Immature natural killer cell (primary cell): ENCODE measurements at regions not wholly inside any gene's neighbourhood (a gene's known extent, or its start where the extent isn't known, plus 50 kb on each side); places are given as distances from the start of the nearest gene placed in this dataset.
"Not testable (repeated sequence)": the region's sequence is repeated elsewhere in the genome, so short reads cannot be mapped to it uniquely, and the experiment has no call there.

Experiments used
- DNase-seq, 3 donors: peaks; one replicate each; pipeline ENCODE4 v3.0.0; 2022; ENCODE audit warnings: mixed read lengths in 1 of 3
- H3K27ac Mint-ChIP-seq, 6 donors: one replicate each; pipeline ENCODE4 v1.8.0; 2020; ENCODE audit warnings: mixed read lengths in 6 of 6, mild to moderate bottlenecking in 5 of 6, inconsistent platforms in 4 of 6, moderate library complexity in 3 of 6
- H3K27me3 Mint-ChIP-seq, 3 donors: one replicate each; pipeline ENCODE4 v1.8.0; 2020 to 2021; ENCODE audit warnings: low read depth in 3 of 3, mild to moderate bottlenecking in 3 of 3, mixed read lengths in 3 of 3, moderate library complexity in 3 of 3, inconsistent platforms in 1 of 3
- H3K36me3 Mint-ChIP-seq, 3 donors: one replicate each; pipeline ENCODE4 v1.8.0; 2020; ENCODE audit warnings: mixed read lengths in 3 of 3, inconsistent platforms in 2 of 3, mild to moderate bottlenecking in 2 of 3
- H3K4me1 Mint-ChIP-seq, 2 donors: one replicate each; pipeline ENCODE4 v1.8.0; 2020; ENCODE audit warnings: inconsistent platforms in 2 of 2, mild to moderate bottlenecking in 2 of 2, mixed read lengths in 2 of 2, moderate library complexity in 1 of 2
- H3K4me3 Mint-ChIP-seq, 5 donors: one replicate each; pipeline ENCODE4 v1.8.0; 2020; ENCODE audit warnings: mild to moderate bottlenecking in 5 of 5, mixed read lengths in 5 of 5, inconsistent platforms in 3 of 5, moderate library complexity in 3 of 5
- H3K9me3 Mint-ChIP-seq, 6 donors: one replicate each; pipeline ENCODE4 v1.8.0; 2020; ENCODE audit warnings: mild to moderate bottlenecking in 6 of 6, mixed read lengths in 6 of 6, inconsistent platforms in 4 of 6, moderate library complexity in 3 of 6

DNA sequence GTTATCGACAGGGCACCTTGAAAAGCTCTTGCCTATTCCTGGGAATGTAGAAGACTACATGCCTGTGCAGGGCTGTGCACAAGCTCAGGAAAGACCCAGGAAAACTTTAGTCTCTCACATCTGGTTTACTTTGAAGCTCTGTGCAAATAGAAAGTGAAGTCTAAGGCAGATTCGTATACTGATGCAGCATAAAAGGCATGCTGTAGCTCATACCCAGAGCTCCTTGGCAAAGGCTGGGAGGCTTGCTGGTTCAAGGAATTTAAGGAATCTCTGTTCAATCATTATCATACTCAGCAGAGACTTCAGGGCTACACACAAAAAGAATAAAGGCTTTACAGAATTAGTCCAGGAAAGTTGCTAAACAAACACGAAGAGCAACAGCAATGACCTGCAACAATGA is 192.0 kb downstream of the OTUD1 start:
- no peaks in the 10 kb centered on the region for H3K4me1 Mint-ChIP-seq
- DNase-seq, result no peak
- no peak overlapping the region for H3K27ac Mint-ChIP-seq
- H3K4me3 Mint-ChIP-seq, result no peak overlapping the region
- no peaks in the 10 kb centered on the region for H3K27me3 Mint-ChIP-seq
- no peaks in the 10 kb centered on the region for H3K36me3 Mint-ChIP-seq
- H3K9me3 Mint-ChIP-seq, result peaks cover 0 to 9% (median 5%) of the 10 kb centered on the region in 6 donors

DNA sequence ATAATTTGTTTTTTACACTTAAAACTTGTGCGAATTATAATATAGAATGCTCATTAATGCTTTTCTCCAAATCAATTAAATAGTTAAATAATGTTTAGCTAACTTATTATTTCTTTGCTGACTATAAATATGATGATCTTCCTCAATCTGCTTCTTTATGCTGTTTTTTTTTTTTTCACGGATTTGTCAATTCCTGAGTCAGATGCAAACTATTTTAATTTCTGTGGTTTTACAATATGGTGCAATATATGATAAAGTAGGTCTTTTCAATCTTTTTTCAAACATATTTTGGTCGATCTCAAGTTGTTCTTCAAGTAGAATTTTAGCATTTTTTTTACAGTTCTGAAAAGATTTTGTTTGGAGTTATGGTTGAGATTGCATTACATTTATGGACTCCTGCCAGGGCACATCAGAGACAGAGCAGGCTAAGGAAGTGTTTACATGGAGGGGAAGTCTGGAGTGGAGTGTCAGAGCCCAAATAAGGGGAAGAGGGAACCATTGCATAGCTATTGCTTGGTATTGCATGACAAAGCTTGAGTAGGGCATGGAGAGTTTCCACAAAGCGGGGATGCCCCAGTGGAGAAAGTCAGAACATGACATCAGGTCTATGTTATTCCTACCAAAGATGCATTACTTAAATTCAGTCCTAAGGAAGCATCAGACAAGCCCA is 204.4 kb downstream of the OTUD1 start:
- Mint-ChIP-seq H3K9me3 (peaks cover 0 to 6% (median 2%) of the 10 kb centered on the region in 6 donors), H3K36me3 (no peaks in the 10 kb centered on the region), H3K4me1 (no peaks in the 10 kb centered on the region), H3K4me3 (no peak overlapping the region), H3K27ac (no peak overlapping the region), H3K27me3 (no peaks in the 10 kb centered on the region)
- DNase-seq, result no peak

DNA sequence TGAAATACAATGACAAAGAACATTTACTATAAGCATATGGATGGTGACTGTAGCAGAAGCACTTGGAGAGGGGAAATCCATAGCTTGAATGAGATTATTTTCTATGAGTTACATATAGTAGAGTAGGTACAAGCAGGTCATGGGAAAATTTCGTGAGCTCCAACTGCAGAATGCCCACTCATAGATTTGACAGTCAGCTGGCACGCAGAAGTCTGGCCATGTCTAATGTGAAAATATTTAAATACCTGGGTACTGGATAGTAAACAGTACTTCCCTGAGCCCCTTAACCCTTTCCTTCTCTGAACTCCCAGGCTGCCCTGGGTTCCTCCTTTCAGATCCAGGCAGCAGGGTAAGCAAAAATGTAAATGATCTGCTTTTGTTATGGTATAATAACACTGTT is 209.7 kb downstream of the OTUD1 start:
- Mint-ChIP-seq H3K9me3 (peaks cover 0 to 3% (median under 1%) of the 10 kb centered on the region in 6 donors), H3K4me1 (no peaks in the 10 kb centered on the region), H3K27ac (no peak overlapping the region), H3K36me3 (no peaks in the 10 kb centered on the region), H3K4me3 (no peak overlapping the region), H3K27me3 (no peaks in the 10 kb centered on the region)
- no peak for DNase-seq

DNA sequence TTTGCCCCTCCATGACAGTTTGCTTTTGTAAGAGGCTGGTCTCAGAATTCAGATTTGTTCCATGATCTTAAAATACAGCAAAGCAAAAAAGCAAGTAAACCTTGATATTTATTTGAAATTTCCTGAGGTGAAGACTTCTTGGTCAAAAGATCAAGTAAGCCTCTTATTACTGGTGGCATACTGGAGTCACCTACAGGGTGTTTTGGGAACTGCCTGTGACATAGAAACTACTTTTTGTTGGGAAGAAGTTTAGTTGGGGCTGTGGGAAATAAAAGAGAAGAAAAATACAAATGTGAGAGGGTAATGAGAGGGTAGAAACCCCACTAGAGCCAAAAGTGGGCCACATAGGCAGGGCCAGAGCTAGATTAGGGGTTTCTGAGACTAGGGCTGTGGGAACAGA is 217.9 kb downstream of the OTUD1 start:
- no peak overlapping the region for H3K27ac Mint-ChIP-seq

DNA sequence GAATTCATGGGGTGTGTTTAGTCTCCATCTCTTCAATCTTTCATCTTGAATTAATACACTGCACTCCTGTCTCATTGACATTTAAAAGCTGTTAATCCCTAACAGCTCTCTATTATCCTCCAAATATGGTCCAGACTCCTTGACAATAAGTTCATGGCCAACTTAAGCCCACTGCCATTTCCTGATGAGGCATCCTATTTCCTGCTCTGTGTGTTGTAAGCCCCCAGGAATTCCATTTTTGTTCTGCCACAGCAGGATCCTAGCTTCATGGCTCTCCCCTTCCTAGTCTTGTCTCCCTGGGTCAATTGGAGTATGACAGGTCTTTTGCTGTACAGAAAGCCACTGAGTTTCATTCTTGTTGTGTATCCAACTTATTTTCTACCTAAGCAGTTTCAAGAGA is 218.8 kb downstream of the OTUD1 start:
- peaks cover 0 to 2% (median 2%) of the 10 kb centered on the region in 3 donors for H3K27me3 Mint-ChIP-seq
- peaks cover 0 to 9% (median 2%) of the 10 kb centered on the region in 6 donors for H3K9me3 Mint-ChIP-seq
- DNase-seq, result no peak
- no peaks in the 10 kb centered on the region for H3K36me3 Mint-ChIP-seq
- no peak overlapping the region for H3K27ac Mint-ChIP-seq
- no peaks in the 10 kb centered on the region for H3K4me1 Mint-ChIP-seq
- H3K4me3 Mint-ChIP-seq, result no peak overlapping the region

More for the DNA sequence above, 217.9 kb downstream of the OTUD1 start:
- Mint-ChIP-seq H3K9me3 (peaks cover 0 to 6% (median 1%) of the 10 kb centered on the region in 6 donors), H3K27me3 (peaks cover 0 to 2% (median 2%) of the 10 kb centered on the region in 3 donors), H3K36me3 (no peaks in the 10 kb centered on the region), H3K4me3 (no peak overlapping the region), H3K4me1 (no peaks in the 10 kb centered on the region)
- no peak for DNase-seq

DNA sequence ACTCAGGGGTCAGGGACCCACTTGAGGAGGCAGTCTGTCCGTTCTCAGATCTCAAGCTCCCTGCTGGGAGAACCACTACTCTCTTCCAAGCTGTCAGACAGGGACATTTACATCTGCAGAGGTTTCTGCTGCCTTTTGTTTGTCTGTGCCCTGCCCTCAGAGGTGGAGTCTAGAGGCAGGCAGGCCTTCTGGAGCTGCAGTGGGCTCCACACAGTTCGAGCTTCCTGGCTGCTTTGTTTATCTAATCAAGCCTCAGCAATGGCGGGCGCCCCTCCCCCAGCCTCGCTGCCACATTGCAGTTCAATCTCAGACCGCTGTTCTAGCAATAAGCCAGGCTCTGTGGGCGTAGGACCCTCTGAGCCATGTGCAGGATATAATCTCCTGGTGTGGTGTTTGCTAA is 233.0 kb downstream of the OTUD1 start:
- not testable (repeated sequence) for H3K27ac Mint-ChIP-seq, H3K4me3 Mint-ChIP-seq, DNase-seq, H3K27me3 Mint-ChIP-seq, H3K4me1 Mint-ChIP-seq, H3K36me3 Mint-ChIP-seq, H3K9me3 Mint-ChIP-seq

DNA sequence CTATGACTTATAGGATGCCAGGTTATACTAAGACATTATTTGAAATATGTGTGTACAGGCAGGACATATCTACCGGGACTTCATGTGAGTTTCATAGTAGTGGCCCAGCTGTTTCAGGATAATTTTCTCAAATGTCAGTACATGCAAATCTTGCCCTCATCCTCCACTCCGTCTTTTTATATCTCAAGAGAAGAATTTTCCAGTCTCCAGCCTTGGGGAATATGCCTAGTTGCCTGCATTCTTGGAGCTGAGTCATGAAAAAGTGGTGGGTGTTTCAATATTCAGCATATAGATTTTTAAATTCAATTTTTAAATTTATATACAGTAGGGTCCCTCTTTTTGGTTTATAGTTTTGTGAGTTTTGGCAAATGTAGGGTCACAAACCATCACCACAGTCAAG is 236.7 kb downstream of the OTUD1 start:
- Mint-ChIP-seq H3K36me3 (no peaks in the 10 kb centered on the region), H3K27me3 (peaks cover 0 to 2% (median 0%) of the 10 kb centered on the region in 3 donors)

DNA sequence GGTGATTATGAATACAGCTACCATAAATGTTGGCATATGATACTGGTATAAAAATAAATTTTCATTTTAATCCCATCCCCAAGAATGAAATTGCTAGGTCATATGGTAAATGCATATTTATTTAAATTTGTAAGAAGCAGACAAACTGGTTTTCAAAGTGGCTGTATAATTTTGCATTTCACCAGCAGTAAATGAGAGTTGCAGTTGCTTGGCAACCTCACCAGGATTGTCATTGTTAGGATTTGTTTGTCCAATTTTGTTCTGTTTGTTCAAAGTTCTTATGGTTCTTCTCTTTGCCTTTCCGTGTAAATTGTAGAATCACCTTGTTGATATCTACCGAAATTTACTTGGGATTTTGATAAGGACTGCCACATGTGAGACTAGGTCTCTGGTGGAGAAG is 237.4 kb downstream of the OTUD1 start:
- no peak overlapping the region for H3K4me3 Mint-ChIP-seq
- H3K4me1 Mint-ChIP-seq, result no peaks in the 10 kb centered on the region
- no peak overlapping the region for H3K27ac Mint-ChIP-seq
- H3K9me3 Mint-ChIP-seq, result peaks cover 0 to 7% (median 5%) of the 10 kb centered on the region in 6 donors
- no peaks in the 10 kb centered on the region for H3K36me3 Mint-ChIP-seq
- peaks cover 0 to 2% (median 0%) of the 10 kb centered on the region in 3 donors for H3K27me3 Mint-ChIP-seq
- DNase-seq, result no peak

More for the DNA sequence above, 236.7 kb downstream of the OTUD1 start:
- DNase-seq, result no peak
- Mint-ChIP-seq H3K4me3 (no peak overlapping the region), H3K4me1 (no peaks in the 10 kb centered on the region), H3K9me3 (peaks cover 0 to 7% (median 6%) of the 10 kb centered on the region in 6 donors), H3K27ac (no peak overlapping the region)

DNA sequence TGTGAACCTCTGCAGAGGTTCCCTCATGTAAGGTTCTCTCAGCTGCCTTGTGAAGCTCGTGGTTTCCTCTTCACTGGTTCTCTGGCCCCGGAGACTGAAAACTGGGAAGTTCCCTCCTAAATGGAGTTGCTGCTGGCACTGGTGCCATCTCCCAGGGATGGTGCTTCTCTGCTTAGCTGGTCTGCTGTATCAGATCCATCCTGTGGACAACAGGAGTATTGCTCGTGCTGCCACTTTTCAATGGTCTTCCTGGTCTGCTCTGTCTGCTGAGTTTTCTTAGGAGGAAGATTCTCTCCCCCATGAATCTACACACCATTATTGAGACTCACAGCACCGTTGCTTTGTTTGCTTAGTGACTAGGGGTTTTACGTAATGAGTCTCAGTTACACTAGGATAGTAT is 247.8 kb downstream of the OTUD1 start:
- Mint-ChIP-seq H3K27ac (no peak overlapping the region), H3K36me3 (no peaks in the 10 kb centered on the region), H3K4me1 (no peaks in the 10 kb centered on the region), H3K4me3 (no peak overlapping the region), H3K9me3 (peaks cover 0 to 18% (median under 1%) of the 10 kb centered on the region in 6 donors), H3K27me3 (peaks cover 0 to 5% (median 3%) of the 10 kb centered on the region in 3 donors)
- DNase-seq, result no peak

DNA sequence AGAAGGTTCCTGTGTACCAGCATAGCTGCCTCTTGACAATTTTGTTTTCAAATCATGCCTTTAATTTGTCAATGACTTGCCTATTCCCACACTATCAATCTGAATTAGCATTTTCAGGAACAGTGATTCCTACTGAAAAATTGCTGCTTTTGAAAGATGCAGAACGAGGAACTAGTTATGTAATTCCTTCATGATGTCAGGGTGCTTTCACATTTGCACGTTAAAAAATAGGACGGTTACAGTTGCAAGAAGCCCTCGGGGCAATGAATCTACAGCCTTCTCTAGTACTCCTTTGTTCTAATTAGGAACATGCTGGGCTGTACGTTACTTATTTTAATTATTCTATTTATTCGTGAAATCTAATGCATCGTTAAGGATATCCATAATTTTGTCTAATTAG is 253.9 kb downstream of the OTUD1 start:
- no peaks in the 10 kb centered on the region for H3K4me1 Mint-ChIP-seq
- H3K36me3 Mint-ChIP-seq, result no peaks in the 10 kb centered on the region
- H3K9me3 Mint-ChIP-seq, result peaks cover 0 to 5% (median 0%) of the 10 kb centered on the region in 6 donors
- H3K27ac Mint-ChIP-seq, result no peak overlapping the region
- no peak overlapping the region for H3K4me3 Mint-ChIP-seq
- DNase-seq, result no peak
- H3K27me3 Mint-ChIP-seq, result peaks cover 4 to 14% (median 8%) of the 10 kb centered on the region in 3 donors

DNA sequence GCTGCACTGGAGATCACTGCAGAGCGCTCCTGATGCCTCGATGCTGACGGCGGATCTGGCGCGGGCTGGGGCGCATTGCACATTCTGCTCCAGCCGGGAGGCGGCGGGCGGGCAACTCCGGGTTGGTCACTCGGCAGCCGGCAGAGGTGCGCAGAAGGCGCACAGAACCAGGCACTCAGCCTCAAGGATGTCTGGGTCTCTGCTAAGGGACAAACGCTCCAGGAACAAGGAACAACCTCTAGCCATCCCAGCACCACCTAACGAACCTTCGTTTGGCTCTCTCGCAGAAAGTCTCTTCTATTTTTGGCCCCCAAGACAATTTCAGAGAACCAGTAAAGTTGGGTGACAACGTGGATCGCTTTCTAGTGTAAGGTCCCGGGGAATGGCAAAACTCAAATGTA is 254.6 kb downstream of the OTUD1 start:
- H3K27ac Mint-ChIP-seq, result no peak overlapping the region

DNA sequence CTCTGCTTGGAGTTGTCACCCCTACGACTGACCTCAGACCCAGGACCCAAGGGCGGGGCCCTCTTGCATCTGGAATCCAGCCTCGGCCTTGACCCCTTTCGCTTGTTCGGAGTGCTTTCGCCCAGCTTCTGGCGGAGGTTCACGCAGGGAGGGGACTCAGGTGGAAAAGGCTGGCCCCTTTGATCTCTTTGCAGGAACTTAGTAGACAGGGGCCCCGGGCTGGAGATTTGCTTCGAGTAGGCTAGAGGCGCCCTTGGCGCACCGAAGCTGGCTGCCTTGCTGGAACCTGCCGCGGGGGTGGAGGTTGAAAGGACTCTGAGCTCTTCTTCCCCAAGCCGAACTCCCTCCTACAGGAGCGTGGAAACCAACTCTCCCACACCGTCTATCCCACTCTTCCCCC is 255.1 kb downstream of the OTUD1 start:
- no peaks in the 10 kb centered on the region for H3K36me3 Mint-ChIP-seq
- no peak for DNase-seq
- H3K27me3 Mint-ChIP-seq, result peaks cover 8 to 14% (median 10%) of the 10 kb centered on the region in 3 donors
- H3K27ac Mint-ChIP-seq, result no peak overlapping the region
- H3K4me3 Mint-ChIP-seq, result no peak overlapping the region
- H3K4me1 Mint-ChIP-seq, result no peaks in the 10 kb centered on the region
- H3K9me3 Mint-ChIP-seq, result peaks cover 0 to 4% (median 0%) of the 10 kb centered on the region in 6 donors

More for the DNA sequence above, 254.6 kb downstream of the OTUD1 start:
- H3K4me3 Mint-ChIP-seq, result no peak overlapping the region
- DNase-seq, result no peak
- peaks cover 8 to 14% (median 9%) of the 10 kb centered on the region in 3 donors for H3K27me3 Mint-ChIP-seq
- no peaks in the 10 kb centered on the region for H3K4me1 Mint-ChIP-seq
- no peaks in the 10 kb centered on the region for H3K36me3 Mint-ChIP-seq
- H3K9me3 Mint-ChIP-seq, result peaks cover 0 to 4% (median 0%) of the 10 kb centered on the region in 6 donors

DNA sequence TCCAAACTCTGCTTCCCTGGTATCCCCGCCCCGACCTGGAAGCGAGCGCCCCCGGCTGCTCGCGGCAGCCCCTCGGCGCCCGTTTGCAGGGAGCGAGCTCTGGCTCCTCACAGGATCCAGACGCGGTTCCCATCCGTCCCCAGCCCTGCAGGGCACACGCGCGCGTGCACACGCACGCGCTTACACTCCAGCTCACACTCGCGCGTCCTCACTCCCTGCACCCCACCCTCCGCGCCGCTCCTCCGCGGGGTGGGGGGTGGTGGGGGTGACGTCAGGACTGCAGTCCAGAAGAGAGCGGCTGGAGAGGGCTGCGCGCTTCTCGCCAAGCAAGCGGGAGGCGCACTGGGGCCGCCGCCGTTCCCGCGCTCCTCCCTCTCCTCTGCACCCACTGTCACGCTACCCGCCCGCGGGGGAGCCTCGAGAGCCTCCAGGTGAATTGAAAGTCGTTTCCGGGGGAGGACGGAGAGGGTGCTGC is 255.6 kb downstream of the OTUD1 start:
- no peak overlapping the region for H3K27ac Mint-ChIP-seq
- no peak overlapping the region for H3K4me3 Mint-ChIP-seq
- peaks cover 0 to 4% (median 0%) of the 10 kb centered on the region in 6 donors for H3K9me3 Mint-ChIP-seq
- DNase-seq, result no peak
- no peaks in the 10 kb centered on the region for H3K4me1 Mint-ChIP-seq
- H3K27me3 Mint-ChIP-seq, result peaks cover 8 to 14% (median 12%) of the 10 kb centered on the region in 3 donors
- no peaks in the 10 kb centered on the region for H3K36me3 Mint-ChIP-seq

DNA sequence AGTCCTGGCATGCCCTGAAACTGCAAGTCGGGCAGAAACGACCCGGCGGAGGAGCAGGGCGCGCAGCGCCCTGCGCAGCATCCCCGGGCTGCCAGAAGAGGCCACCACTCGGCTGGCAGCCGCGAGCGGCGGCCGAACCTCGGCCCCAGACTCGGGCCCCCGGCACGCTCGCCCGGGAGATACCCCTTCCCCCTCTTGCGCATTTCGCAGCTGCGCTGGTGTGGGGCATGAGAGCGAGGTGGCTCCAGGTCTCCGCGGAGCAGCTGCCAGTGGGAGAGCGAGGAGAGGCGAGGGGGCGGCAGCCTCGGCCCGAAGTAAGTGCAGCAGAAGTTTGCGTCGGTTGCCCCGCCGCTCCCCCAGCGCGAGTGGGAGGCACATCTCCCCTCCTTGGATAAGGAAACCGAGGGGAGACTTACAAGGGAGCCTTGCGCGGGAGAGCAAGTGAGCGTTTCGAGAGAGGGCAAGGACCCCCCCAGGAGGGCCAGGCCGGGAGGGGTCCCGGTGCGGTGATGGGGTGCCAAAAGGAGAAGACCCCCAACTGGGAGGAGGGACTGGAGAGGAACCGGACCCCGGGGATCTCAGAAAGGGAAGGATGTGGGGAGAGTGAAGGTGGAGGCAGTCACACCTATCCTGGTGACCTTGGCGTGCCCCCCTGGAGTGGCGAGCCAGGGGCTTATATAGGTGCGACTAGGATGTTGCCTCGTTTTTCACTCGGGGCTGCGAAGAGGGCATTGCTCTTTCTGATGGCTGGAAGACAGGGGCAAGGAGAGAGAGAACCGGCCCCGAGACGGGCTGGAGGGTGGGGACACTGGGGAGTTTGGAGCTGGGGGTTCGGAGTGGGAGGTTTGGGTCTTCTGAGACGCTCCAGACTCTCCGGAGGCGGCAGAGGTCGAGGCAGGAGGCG is 256.3 kb downstream of the OTUD1 start:
- Mint-ChIP-seq H3K27me3 (peaks cover 8 to 15% (median 12%) of the 10 kb centered on the region in 3 donors), H3K4me3 (no peak overlapping the region), H3K9me3 (peaks cover 0 to 7% (median 0%) of the 10 kb centered on the region in 6 donors), H3K27ac (no peak overlapping the region), H3K4me1 (no peaks in the 10 kb centered on the region), H3K36me3 (no peaks in the 10 kb centered on the region)
- DNase-seq, result no peak
